ENCODE measurements at regions not wholly inside any gene's neighbourhood (a gene's known extent, or its start where the extent isn't known, plus 50 kb on each side); places are given as distances from the start of the nearest gene placed in this dataset.

GRCh38 chr2:220178991-220179695 is 551.7 kb downstream of the SLC4A3 start:
- no peak overlapping the region for H3K4me2 ChIP-seq
- H3K27me3 ChIP-seq, result no peaks in the 10 kb centered on the region
- no peak overlapping the region for H3K9ac ChIP-seq
- no peak overlapping the region for H3K27ac ChIP-seq
- H3K36me3 ChIP-seq, result no peaks in the 10 kb centered on the region
- H4K20me1 ChIP-seq, result no peaks in the 10 kb centered on the region
- TF ChIP-seq Cebpa-rat (IDR thresholded peaks at IDR 0.05), result no peak
- no peak overlapping the region for H3K4me3 ChIP-seq
- H3K9me3 ChIP-seq, result no peaks in the 10 kb centered on the region
- no peaks in the 10 kb centered on the region for H3K4me1 ChIP-seq

DNA sequence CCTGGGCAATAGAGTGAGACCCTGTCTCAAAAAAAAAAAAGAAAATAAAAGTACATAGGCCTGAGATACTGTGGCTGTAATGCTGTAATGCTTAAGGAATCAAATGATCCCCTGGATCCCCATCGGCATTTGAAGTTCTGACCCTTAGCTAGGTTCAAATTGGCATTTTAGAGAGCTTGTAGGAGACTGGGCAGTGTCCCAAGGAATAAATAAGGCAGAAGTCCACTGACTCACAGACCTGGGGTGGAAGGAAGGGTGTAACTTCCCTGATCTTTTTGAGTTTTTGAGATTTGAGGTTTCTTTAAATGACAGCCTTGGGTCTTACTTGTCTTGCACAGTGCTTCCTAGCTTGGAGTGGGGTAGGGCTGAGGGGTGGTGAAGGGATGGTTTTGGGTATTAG is 553.7 kb downstream of the SLC4A3 start:
- Histone ChIP-seq H3K4me1 (no peaks in the 10 kb centered on the region), H3K9me3 (no peaks in the 10 kb centered on the region), H3K4me3 (no peak overlapping the region), H3K9ac (no peak overlapping the region), H3K27ac (no peak overlapping the region), H3K36me3 (no peaks in the 10 kb centered on the region), H3K4me2 (no peak overlapping the region), H3K27me3 (no peaks in the 10 kb centered on the region), H4K20me1 (no peaks in the 10 kb centered on the region)
- no peak for TF ChIP-seq Cebpa-rat (IDR thresholded peaks at IDR 0.05)

GRCh38 chr2:220182790-220183189 is 555.4 kb downstream of the SLC4A3 start:
- no peak overlapping the region for H3K4me3 ChIP-seq

DNA sequence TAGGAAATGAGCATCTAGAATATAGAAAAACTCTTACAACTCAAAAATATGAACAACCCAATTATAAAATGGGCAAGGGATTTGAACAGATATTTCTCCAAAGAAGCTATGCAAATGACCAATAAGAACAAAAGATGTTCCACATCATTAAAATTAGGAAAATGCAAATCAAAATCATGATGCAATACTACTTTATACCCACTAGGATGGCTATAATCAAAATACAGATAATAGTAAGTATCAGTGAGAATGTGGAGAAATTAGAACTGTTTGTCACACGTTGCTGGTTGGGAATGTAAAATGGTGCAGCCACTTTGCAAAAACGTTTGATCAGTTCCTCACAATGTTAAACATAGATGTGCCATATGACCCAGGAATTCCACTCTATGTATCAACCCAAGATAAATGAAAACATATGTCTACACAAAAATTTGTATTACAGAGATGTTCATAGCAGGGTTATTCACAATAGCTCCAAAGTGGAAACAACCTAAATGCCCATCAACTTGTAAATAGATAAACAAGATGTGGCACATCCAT is 558.4 kb downstream of the SLC4A3 start:
- Histone ChIP-seq H3K9me3 (no peaks in the 10 kb centered on the region), H3K4me1 (no peaks in the 10 kb centered on the region), H3K27me3 (no peaks in the 10 kb centered on the region), H3K9ac (no peak overlapping the region), H3K36me3 (no peaks in the 10 kb centered on the region), H4K20me1 (no peaks in the 10 kb centered on the region), H3K4me2 (no peak overlapping the region), H3K4me3 (no peak overlapping the region), H3K27ac (no peak overlapping the region)
- TF ChIP-seq Cebpa-rat (IDR thresholded peaks at IDR 0.05), result no peak

More at GRCh38 chr2:220182790-220183189, 555.4 kb downstream of the SLC4A3 start:
- no peak overlapping the region for H3K9ac ChIP-seq
- H3K4me2 ChIP-seq, result no peak overlapping the region
- no peaks in the 10 kb centered on the region for H3K4me1 ChIP-seq
- no peaks in the 10 kb centered on the region for H3K27me3 ChIP-seq
- H3K27ac ChIP-seq, result no peak overlapping the region
- H3K36me3 ChIP-seq, result no peaks in the 10 kb centered on the region
- no peaks in the 10 kb centered on the region for H3K9me3 ChIP-seq
- TF ChIP-seq Cebpa-rat (IDR thresholded peaks at IDR 0.05), result no peak
- H4K20me1 ChIP-seq, result no peaks in the 10 kb centered on the region

DNA sequence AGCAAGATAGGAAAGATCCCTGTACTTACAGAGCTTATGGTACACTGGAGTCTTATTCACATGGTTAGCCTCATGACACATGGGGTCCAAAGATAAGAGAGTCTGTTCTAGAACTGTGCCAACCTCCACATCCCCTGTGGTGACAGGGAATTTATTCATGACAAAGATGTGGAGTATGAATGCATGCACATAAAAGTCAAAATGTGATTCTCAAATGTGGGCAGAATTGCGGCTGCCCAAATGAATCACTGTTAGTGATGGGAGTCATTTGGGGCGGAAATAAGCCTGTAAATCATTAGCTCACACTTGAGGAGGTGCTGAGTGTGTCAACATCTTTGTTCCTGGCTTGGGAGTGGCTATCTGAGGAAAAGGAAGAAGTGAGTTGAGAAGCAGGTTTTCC is 560.6 kb downstream of the SLC4A3 start:
- H3K4me3 ChIP-seq, result no peak overlapping the region
- H3K27me3 ChIP-seq, result no peaks in the 10 kb centered on the region
- H3K9ac ChIP-seq, result no peak overlapping the region
- no peak overlapping the region for H3K4me2 ChIP-seq
- no peak for TF ChIP-seq Cebpa-rat (IDR thresholded peaks at IDR 0.05)
- no peaks in the 10 kb centered on the region for H4K20me1 ChIP-seq
- no peak overlapping the region for H3K27ac ChIP-seq
- no peaks in the 10 kb centered on the region for H3K4me1 ChIP-seq
- H3K36me3 ChIP-seq, result no peaks in the 10 kb centered on the region
- peaks cover 18% of the 10 kb centered on the region for H3K9me3 ChIP-seq

GRCh38 chr2:220191031-220191430 is 563.6 kb downstream of the SLC4A3 start:
- no peaks in the 10 kb centered on the region for H3K27me3 ChIP-seq
- H3K4me3 ChIP-seq, result no peak overlapping the region

GRCh38 chr2:220191737-220192136 is 564.3 kb downstream of the SLC4A3 start:
- Histone ChIP-seq H4K20me1 (no peaks in the 10 kb centered on the region), H3K27me3 (no peaks in the 10 kb centered on the region), H3K4me3 (no peak overlapping the region), H3K9ac (no peak overlapping the region), H3K4me1 (no peaks in the 10 kb centered on the region), H3K27ac (no peak overlapping the region), H3K9me3 (peaks cover 30% of the 10 kb centered on the region), H3K4me2 (no peak overlapping the region), H3K36me3 (no peaks in the 10 kb centered on the region)
- no peak for TF ChIP-seq Cebpa-rat (IDR thresholded peaks at IDR 0.05)

More at GRCh38 chr2:220191031-220191430, 563.6 kb downstream of the SLC4A3 start:
- peaks cover 24% of the 10 kb centered on the region for H3K9me3 ChIP-seq
- no peak overlapping the region for H3K27ac ChIP-seq
- no peaks in the 10 kb centered on the region for H3K36me3 ChIP-seq
- no peaks in the 10 kb centered on the region for H3K4me1 ChIP-seq
- no peak for TF ChIP-seq Cebpa-rat (IDR thresholded peaks at IDR 0.05)
- no peak overlapping the region for H3K4me2 ChIP-seq
- no peaks in the 10 kb centered on the region for H4K20me1 ChIP-seq
- no peak overlapping the region for H3K9ac ChIP-seq

DNA sequence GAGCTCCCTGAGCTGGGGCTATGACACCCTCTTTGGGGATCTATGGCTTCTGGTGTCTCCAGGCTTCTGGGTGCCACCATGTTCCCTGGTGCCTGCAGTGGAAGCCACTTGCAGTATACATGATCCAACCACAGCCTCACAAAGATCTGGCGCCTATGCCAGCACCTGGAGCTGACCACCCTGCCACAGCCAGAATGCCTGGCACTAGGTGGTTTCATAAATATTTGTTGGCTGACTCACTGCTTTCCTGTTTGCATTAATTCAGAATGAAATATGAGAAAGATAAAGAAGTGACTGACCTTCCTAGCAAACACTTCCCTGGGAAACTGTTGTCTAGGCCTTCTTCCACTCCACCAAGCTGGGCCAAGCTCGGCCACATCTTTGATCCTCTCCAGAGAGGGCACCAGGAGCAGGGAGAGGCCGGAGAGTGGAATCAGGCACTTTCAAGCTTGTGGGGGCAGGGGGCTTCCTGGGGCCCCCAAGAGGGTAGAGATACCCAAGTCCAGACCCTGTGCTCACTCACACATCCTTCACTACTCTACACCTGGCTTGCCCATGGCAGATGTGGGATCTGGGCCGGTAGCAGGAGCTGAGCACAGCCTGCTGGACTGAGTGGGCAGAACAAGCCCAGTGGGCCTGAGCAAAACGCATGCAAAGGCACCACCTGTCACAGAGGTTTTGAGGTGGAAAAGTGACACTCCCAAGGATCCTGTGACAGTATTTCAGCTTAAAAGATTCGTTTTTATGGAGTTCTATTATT is 565.7 kb downstream of the SLC4A3 start:
- no peak for TF ChIP-seq Cebpa-rat (IDR thresholded peaks at IDR 0.05)
- Histone ChIP-seq H3K27ac (no peak overlapping the region), H3K4me3 (no peak overlapping the region), H3K9me3 (peaks cover 34% of the 10 kb centered on the region), H3K4me1 (no peaks in the 10 kb centered on the region), H3K4me2 (no peak overlapping the region), H3K9ac (no peak overlapping the region), H3K27me3 (no peaks in the 10 kb centered on the region), H4K20me1 (no peaks in the 10 kb centered on the region), H3K36me3 (no peaks in the 10 kb centered on the region)

DNA sequence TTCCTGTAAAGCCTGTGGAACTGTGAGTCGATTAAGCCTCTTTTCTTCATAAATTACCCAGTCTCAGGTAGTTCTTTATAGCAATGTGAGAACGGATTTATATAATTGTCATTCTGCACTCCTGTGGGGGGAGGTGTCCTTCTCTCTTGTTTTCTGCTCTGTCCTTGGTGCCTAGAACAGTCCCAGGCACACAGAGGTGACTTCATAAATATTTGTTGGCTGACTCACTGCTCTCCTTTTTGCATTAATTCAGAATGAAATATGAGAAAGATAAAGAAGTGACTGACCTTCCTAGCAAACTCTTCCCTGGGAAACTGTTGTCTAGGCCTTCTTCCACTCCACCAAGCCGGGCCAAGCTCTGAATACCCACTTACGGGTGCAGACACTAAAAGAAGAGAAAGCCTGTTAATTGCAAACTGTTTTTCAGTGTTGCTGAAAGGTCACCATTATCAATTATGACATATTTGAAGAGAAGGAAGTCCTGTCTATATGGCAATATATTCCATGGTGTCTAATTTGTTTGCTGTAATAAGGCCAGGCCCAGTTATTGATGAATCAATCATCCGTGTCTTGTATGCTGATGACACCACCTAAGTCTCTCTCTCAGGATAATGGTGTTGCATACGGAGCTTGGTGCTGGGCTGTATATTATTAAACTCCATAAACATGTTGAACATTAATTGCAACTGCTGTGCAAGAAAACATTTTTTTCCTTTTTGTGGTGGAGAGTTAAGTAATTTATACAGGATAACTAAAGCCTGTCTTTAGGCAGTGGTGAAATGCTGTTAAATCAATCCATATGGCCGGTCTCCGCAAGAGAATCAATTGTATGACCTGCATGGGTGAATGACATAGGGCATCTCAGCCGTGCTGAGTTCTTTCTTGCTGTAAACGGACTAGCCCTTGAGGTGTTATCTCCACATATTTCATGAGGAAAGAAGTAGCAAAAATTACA is 567.5 kb downstream of the SLC4A3 start:
- Histone ChIP-seq H3K4me1 (no peaks in the 10 kb centered on the region), H3K9ac (no peak overlapping the region), H3K4me2 (no peak overlapping the region), H3K4me3 (no peak overlapping the region), H4K20me1 (no peaks in the 10 kb centered on the region), H3K27ac (no peak overlapping the region), H3K9me3 (peaks cover 34% of the 10 kb centered on the region), H3K27me3 (no peaks in the 10 kb centered on the region), H3K36me3 (no peaks in the 10 kb centered on the region)
- no peak for TF ChIP-seq Cebpa-rat (IDR thresholded peaks at IDR 0.05)
